Erythroblast (primary cell): ENCODE measurements at regions not wholly inside any gene's neighbourhood (a gene's known extent, or its start where the extent isn't known, plus 50 kb on each side); places are given as distances from the start of the nearest gene placed in this dataset.
"Not testable (repeated sequence)": the region's sequence is repeated elsewhere in the genome, so short reads cannot be mapped to it uniquely, and the experiment has no call there.

Experiments
- GATA1 ChIP-seq: IDR thresholded peaks from 2 replicates; pipeline ENCODE4 v1.6.1; 2011; ENCODE audit warnings: low read depth, mild to moderate bottlenecking, control low read depth, low read length, moderate library complexity
- POLR2A ChIP-seq: IDR thresholded peaks from 2 replicates; pipeline ENCODE4 v1.6.1; 2011; ENCODE audit warnings: mild to moderate bottlenecking, low read length

GRCh38 chr20:63134711-63135361 lies 81.1 kb downstream of the YTHDF1 start:
- TF ChIP-seq POLR2A, GATA1: not testable (repeated sequence)
